NB4 (cell line): ENCODE measurements at regions not wholly inside any gene's neighbourhood (a gene's known extent, or its start where the extent isn't known, plus 50 kb on each side); places are given as distances from the start of the nearest gene placed in this dataset.

ENCODE experiments used
- CTCF ChIP-seq: IDR thresholded peaks from one replicate; pipeline ENCODE4 v1.5.1; 2012; ENCODE audit warnings: low read depth, low read length
- MAX ChIP-seq: IDR thresholded peaks from 2 replicates; pipeline ENCODE4 v1.6.1; 2011; ENCODE audit warnings: low read depth, low read length
- MYC ChIP-seq: IDR thresholded peaks from 2 replicates; pipeline ENCODE4 v1.6.1; 2011; ENCODE audit warnings: low read depth, low read length
- POLR2A ChIP-seq: IDR thresholded peaks from 2 replicates; pipeline ENCODE4 v1.6.1; 2011; ENCODE audit warnings: mild to moderate bottlenecking; ENCODE audit not compliant: insufficient read length; ENCODE audit errors: extremely low read depth

GRCh38 chr6:145023116-145023726 is 712.1 kb downstream of the EPM2A start:
- no peak for TF ChIP-seq CTCF
- no peak for TF ChIP-seq MAX
- no peak for TF ChIP-seq POLR2A
- no peak for TF ChIP-seq MYC
